ENCODE measurements at regions not wholly inside any gene's neighbourhood (a gene's known extent, or its start where the extent isn't known, plus 50 kb on each side); places are given as distances from the start of the nearest gene placed in this dataset.

GRCh38 chr7:155194382-155195140 lies 103.1 kb upstream of the INSIG1 start:
- TF ChIP-seq CTCF (IDR thresholded peaks at IDR 0.05 in 2 of 3, conservative IDR thresholded peaks at IDR 0.05 in 1 of 3; ENCODE audit: borderline replicate concordance in 1 of 3, insufficient read depth in 1 of 3, low read depth in 2 of 3, low read length in 2 of 3) (no peak), TCF7L2 (IDR thresholded peaks at IDR 0.05; ENCODE audit: borderline replicate concordance, extremely low read depth, insufficient read depth, insufficient read length) (no peak), REST (IDR thresholded peaks at IDR 0.05; ENCODE audit: low read depth) (no peak), ZNF274 (IDR thresholded peaks at IDR 0.05; ENCODE audit: low read depth, low read length) (no peak), POLR2A (IDR thresholded peaks at IDR 0.05; ENCODE audit: borderline replicate concordance, extremely low read depth, insufficient read depth, insufficient read length) (no peak), SP1 (IDR thresholded peaks at IDR 0.05; ENCODE audit: low read depth) (no peak), ELF1 (IDR thresholded peaks at IDR 0.05; ENCODE audit: borderline replicate concordance, low read depth) (no peak), POLR2AphosphoS5 (IDR thresholded peaks at IDR 0.05; ENCODE audit: low read depth, low read length) (no peak), MAX (IDR thresholded peaks at IDR 0.05) (no peak), EZH2 (IDR thresholded peaks at IDR 0.05) (no peak), ZBTB33 (IDR thresholded peaks at IDR 0.05; ENCODE audit: extremely low read depth, insufficient replicate concordance, low read length) (no peak), ATF3 (IDR thresholded peaks at IDR 0.05) (no peak), CEBPB (IDR thresholded peaks at IDR 0.05; ENCODE audit: low read depth) (no peak)
